Activated T-helper 1 cell treated with Interleukin-2 at 50 U/mL for 16 hours (primary cell): ENCODE measurements at regions not wholly inside any gene's neighbourhood (a gene's known extent, or its start where the extent isn't known, plus 50 kb on each side); places are given as distances from the start of the nearest gene placed in this dataset.

ENCODE experiments used
- DNase-seq: peaks from one replicate; pipeline ENCODE4 v3.0.0-alpha.2; 2020; ENCODE audit warnings: low read depth

GRCh38 chr18:46346896-46347630 is 242.9 kb downstream of the HAUS1 start:
- no peak for DNase-seq

DNA sequence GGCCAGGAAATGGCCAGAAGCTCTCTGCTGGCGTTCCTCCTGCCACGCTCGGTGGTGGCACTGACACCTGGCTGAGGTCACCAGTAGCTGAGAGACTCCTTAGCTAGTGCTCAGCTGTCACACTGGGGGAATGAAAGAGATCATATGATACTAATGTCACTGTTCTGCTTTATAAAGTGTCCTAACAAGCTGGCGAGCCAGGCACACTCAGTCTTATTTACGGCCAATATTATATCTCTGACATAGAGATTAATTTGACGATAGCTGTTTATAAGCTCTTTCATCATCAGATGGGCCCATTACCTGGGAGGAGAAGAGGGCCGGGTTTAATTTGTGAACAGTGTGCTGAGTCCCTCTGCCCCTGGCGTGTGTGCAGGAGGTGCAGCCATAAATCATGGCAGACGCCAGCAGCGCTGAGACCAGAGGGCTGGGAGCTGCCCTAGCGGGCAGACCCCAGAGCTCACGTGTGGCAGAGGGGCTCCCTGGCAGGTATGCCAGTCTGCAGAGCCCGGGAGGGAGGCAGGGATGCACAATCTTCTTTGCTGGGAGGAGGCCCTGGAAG is 246.5 kb downstream of the HAUS1 start:
- DNase-seq = no peak

DNA sequence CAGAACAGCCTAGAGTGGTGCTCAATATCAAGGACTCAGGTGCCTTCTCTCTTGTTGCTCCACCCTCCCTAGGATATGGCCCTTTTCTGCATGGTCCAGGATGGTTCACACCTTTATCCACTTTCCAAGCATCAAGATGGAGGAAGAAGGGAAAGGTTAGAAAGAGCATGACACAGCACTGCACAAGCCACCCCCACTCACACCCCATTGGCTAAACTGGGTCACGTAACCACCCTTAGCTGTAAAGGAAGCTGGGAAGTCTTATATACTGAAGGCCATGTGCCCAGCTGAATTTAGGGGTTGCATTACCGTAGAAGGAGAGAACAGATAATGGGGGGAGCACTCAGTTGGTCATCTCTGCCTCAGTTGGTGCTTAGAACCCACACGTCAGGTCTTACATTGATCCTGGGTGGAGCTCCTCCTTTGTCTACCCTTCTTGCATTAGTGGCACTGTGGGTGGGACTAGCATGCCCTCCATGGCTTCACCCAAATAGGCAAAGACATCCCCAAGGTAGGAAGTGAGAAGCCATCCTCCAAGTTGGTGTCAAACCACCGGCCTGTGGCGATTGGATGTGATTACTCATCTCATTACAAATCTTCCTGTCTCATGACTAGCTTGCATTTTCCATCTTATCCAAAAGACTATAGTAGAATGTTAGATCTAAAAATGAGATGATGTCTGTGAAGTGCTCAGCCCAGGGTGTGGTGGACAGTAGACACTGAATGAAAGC is 248.5 kb downstream of the HAUS1 start:
- DNase-seq = no peak

DNA sequence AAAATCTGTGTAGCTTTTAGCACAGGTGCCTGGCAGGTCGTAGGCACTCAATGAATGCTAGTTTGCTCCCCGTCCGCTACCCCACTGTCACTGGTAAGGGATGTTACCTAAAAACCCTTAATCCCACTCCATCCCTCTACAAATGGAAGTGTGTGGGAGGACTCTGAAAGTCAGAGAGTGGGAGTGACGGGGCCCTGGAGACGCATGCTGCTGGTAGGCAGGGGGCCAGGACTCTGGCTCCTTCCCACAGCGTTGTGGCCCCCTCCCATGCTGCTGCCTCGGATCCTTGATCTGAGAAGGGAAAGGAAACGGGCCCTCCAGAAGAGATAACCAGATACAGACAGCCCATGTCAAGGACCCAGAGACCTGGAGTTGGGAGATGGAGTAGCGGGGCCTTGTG is 249.3 kb downstream of the HAUS1 start:
- no peak for DNase-seq

GRCh38 chr18:46356278-46357033 is 252.3 kb downstream of the HAUS1 start:
- no peak for DNase-seq

GRCh38 chr18:46360102-46360699 is 256.0 kb downstream of the HAUS1 start:
- DNase-seq = no peak

GRCh38 chr18:46360866-46361265 is 256.7 kb downstream of the HAUS1 start:
- no peak for DNase-seq

GRCh38 chr18:46362533-46362932 is 258.3 kb downstream of the HAUS1 start:
- DNase-seq = no peak

DNA sequence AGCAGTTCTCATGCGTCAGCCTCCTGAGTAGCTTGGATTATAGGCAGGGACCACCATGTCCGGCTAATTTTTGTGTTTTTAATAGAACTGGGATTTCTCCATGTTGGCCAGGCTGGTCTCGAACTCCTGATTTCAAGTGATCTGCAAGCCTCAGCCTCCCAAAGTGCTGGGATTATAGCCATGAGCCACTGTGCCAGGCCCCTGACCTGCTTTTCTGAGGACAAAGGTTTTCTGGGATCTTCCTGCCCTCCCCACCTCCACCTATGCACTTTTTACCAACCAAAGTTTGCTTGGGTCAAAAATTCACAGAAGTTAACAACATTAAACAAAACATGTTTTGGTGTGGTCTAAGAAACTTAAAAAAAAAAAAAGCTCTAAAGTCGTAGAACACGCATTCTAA is 259.9 kb downstream of the HAUS1 start:
- DNase-seq = no peak

DNA sequence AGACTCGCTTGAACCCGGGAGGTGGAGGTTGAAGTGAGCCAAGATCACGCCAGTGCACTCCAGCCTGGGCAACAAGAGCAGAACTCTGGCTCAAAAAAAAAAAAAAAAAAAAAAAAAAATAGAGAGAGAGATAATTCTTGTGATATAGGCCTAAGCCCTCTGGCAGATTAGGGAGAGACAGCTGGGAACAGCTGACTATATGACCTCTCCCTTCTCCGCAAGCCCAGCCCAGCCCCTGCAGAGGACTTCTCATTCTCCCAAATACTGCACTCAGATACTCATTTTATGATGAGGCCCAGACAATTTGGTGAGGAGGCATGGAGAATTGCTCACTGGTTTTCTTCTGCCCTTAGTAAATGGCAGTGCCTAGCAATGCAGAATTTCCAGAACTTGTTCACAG is 262.0 kb downstream of the HAUS1 start:
- no peak for DNase-seq

GRCh38 chr18:46366751-46367376 is 262.7 kb downstream of the HAUS1 start:
- no peak for DNase-seq

- DNase-seq = no peak
Measured at GRCh38 chr18:46369323-46369722, 265.1 kb downstream of the HAUS1 start.

GRCh38 chr18:46370898-46371297 is 266.7 kb downstream of the HAUS1 start:
- no peak for DNase-seq

DNA sequence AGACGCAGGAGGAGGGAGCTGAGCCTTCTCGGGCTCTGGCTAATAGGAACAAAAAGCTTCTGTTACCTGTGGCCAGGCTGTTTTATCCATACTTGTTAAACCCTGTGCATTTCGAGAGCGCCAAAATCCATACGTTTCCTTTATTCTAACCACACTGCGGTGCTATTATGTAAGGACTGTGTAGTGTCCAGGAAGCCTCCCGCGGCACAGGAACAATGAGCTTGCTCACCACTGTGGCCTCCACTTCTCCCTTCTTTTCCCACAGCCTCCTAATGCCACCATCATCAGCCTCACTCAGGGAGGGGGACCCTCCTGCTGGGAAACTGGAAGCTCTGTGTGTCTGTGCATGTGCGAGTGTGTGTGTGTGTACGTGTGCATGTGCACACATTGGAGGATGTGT is 268.5 kb downstream of the HAUS1 start:
- no peak for DNase-seq

DNA sequence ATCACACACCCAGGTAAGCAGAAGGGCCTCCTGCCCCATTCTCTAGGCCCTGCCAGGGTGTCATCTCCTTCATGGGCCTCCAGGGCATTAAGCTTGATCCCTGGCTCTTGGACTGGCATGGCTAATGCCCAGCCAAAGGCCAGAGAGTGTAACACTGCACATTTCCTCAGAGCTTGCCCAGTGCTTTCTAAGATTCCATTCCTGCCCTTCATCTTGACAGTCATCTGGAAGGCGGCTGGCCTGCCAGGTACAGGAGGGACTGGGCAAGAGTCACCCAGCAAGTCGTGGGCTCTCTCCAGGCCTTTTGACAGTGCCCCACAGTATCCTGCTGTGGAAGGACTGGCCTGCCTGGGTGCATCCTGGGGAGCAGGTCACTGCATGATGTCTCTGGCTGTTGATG is 268.9 kb downstream of the HAUS1 start:
- no peak for DNase-seq

GRCh38 chr18:46373791-46374190 is 269.6 kb downstream of the HAUS1 start:
- DNase-seq = no peak

GRCh38 chr18:46374850-46375249 is 270.7 kb downstream of the HAUS1 start:
- DNase-seq = no peak

DNA sequence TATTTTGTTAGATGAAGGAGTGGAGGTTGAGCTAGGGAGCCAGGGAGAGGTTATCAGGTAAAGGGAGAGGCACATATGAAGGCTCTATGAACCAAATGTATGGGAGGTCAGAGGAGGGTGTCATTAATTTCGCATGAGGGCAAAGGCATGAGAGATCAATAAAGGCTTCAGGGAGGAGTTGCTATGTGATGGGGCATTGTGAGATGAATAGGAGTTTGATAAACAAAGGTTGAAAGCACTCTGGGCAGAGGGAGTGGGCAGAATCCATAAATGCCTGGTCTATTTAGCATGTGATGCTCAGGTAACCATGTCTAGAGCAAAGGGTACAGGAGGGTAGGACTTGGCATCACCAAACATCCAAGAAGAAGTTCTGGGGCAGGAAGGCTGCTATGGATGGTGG is 273.4 kb downstream of the HAUS1 start:
- DNase-seq = no peak

- no peak for DNase-seq
Measured at GRCh38 chr18:46378126-46378863, 274.1 kb downstream of the HAUS1 start.

DNA sequence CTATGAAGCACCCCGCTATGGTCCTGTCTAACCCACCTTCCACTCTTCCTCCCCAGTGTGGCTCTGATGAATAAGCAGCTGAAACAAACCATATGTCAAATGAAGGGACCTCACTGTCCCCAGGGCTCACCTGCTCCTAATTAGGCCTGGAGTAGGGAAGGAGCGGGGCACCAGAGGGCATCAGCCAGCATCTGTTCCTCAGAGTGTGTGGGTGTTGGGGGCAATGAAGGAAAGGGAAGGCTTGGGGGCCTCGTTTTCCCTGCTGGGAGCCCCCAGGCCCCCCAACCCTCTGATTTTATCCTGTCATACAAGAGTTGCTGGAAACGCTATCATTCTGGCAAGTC is 274.7 kb downstream of the HAUS1 start:
- DNase-seq = no peak

DNA sequence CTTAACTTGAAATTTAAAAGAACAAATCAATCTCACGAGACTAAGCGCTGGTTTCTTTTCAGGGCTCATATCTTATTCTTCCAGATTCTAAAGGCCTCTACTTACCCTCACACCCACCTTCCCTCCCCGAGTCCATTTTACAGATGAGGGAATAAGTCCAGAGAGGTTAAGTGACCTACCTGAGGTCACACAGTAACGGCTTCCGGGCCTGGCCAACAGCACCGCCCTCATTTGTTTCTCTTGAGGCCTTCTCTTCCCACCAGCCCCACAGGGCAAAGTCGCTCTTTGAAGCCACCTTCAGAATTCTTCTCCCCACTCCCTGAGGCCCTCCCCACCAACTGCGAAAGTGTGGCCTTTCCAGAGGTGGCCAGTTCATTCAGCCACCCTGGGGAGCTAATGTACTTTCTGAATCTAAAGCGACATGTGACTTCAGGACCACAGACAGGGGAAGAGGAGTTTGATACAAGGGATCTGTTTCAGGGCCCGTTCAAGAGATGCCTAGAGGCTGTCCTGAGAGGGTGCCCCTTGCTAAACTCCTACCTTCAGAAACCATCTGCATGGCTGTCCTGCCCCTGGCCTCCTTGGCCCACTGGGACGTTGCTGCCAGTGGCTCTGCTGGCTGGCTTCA is 275.3 kb downstream of the HAUS1 start:
- no peak for DNase-seq
